Neural cell (in vitro differentiated cells): ENCODE measurements at regions not wholly inside any gene's neighbourhood (a gene's known extent, or its start where the extent isn't known, plus 50 kb on each side); places are given as distances from the start of the nearest gene placed in this dataset.

Source experiments
- CTCF ChIP-seq: fragments of 450-650 bp; IDR thresholded peaks from 2 replicates; pipeline ENCODE4 v1.5.1; 2014; ENCODE audit warnings: antibody characterized with exemption, mild to moderate bottlenecking, moderate library complexity; ENCODE audit not compliant: poor library complexity, severe bottlenecking
- EP300 ChIP-seq: fragments of 450-650 bp; conservative IDR thresholded peaks from 2 replicates; pipeline ENCODE4 v1.6.1; 2014; ENCODE audit warnings: antibody characterized with exemption, mild to moderate bottlenecking, moderate library complexity; ENCODE audit not compliant: poor library complexity, severe bottlenecking
- POLR2AphosphoS5 ChIP-seq: IDR thresholded peaks from 2 replicates; pipeline ENCODE4 v1.6.1; 2012
- RAD21 ChIP-seq: fragments of 450-650 bp; conservative IDR thresholded peaks from 2 replicates; pipeline ENCODE4 v1.6.1; 2014; ENCODE audit warnings: antibody characterized with exemption, mild to moderate bottlenecking, moderate library complexity
- REST ChIP-seq: IDR thresholded peaks from 2 replicates; pipeline ENCODE4 v1.6.1; 2012; ENCODE audit warnings: borderline replicate concordance

GRCh38 chrX:122076241-122076640, 1028.8 kb downstream of the GLUD2 start:
- TF ChIP-seq POLR2AphosphoS5 (no peak), CTCF (no peak), EP300 (no peak), RAD21 (no peak), REST (no peak)
